B cell (primary cell): ENCODE measurements at regions not wholly inside any gene's neighbourhood (a gene's known extent, or its start where the extent isn't known, plus 50 kb on each side); places are given as distances from the start of the nearest gene placed in this dataset.

Source experiments
- ATAC-seq: fragments of 200-7000 bp; cut with Tn5 transposase; one replicate; pipeline ENCODE4 v1.10.0; 2021; ENCODE audit warnings: low read depth, mild to moderate bottlenecking, moderate number of reproducible peaks, moderate library complexity
- CTCF ChIA-PET: fragments of 350-600 bp; sonication (Branson Sonifier 250); formaldehyde crosslinking; loops from one replicate; lab custom pipeline; 2021; ENCODE audit warnings: antibody characterized with exemption, inconsistent platforms; lab: Charles Lee
- POLR2A ChIA-PET: fragments of 350-600 bp; sonication (Branson Sonifier 250); formaldehyde crosslinking; loops from one replicate; lab custom pipeline; 2021; ENCODE audit warnings: antibody characterized with exemption; lab: Charles Lee
- DNase-seq: peaks from one replicate; pipeline ENCODE4 v3.0.0; 2013
- H2AFZ ChIP-seq: 2 replicates; pipeline ENCODE4 v1.6.1; 2012; ENCODE audit warnings: mild to moderate bottlenecking, low read depth, low read length; ENCODE audit not compliant: insufficient read depth, poor library complexity, severe bottlenecking
- H3K27ac ChIP-seq, 2 donors: 1 replicate in 1 of 2; 2 replicates in 1 of 2; pipeline ENCODE4 v1.5.1; 2012 to 2013; ENCODE audit warnings: low read length in 2 of 2, mild to moderate bottlenecking in 2 of 2, moderate library complexity in 1 of 2
- H3K27me3 ChIP-seq, 4 experiments: fragments of 200-600 bp in 1 of 4; sonication (generic) in 1 of 4; replicated peaks in 1 of 4; 1 replicate in 2 of 4; 2 replicates in 2 of 4; pipeline versions ENCODE4 v1.6.1 to v1.7.0; 2013 to 2016; ENCODE audit warnings: low read length in 3 of 4, mild to moderate bottlenecking in 2 of 4, mixed read lengths in 1 of 4, moderate library complexity in 1 of 4; ENCODE audit not compliant: insufficient read depth in 4 of 4, control insufficient read depth in 3 of 4; ENCODE audit errors: control extremely low read depth in 1 of 4
- H3K36me3 ChIP-seq, 2 experiments: replicated peaks in 1 of 2; 1 replicate in 1 of 2; 2 replicates in 1 of 2; pipeline versions ENCODE4 v1.6.1 to v1.7.1; 2013; ENCODE audit warnings: low read length in 1 of 2; ENCODE audit not compliant: insufficient read depth in 2 of 2, control insufficient read depth in 1 of 2; ENCODE audit errors: control extremely low read depth in 1 of 2, extremely low read depth in 1 of 2
- H3K4me1 ChIP-seq, 2 donors: fragments of 200-600 bp in 1 of 2; sonication (generic) in 1 of 2; 1 replicate in 1 of 2; 2 replicates in 1 of 2; pipeline versions ENCODE4 v1.5.1 to v1.6.1; 2013 to 2017; ENCODE audit warnings: low read length in 2 of 2; ENCODE audit not compliant: control insufficient read depth in 2 of 2, insufficient read depth in 2 of 2
- H3K4me2 ChIP-seq: replicated peaks from 2 replicates; pipeline ENCODE3; 2012; ENCODE audit warnings: mild to moderate bottlenecking, low read depth, low read length; ENCODE audit not compliant: poor library complexity, severe bottlenecking
- H3K4me3 ChIP-seq, 5 experiments: fragments of 200-600 bp in 1 of 5; sonication (generic) in 1 of 5; 1 replicate in 3 of 5; 2 replicates in 2 of 5; pipeline versions ENCODE4 v1.5.1 to v1.7.0; 2011 to 2016; ENCODE audit warnings: low read length in 4 of 5, mild to moderate bottlenecking in 4 of 5, low read depth in 2 of 5, control low read depth in 1 of 5, moderate library complexity in 1 of 5; ENCODE audit not compliant: insufficient read depth in 1 of 5; ENCODE audit errors: control extremely low read depth in 1 of 5, extremely low read depth in 1 of 5
- H3K79me2 ChIP-seq: fragments of 200-600 bp; sonication (generic); one replicate; pipeline ENCODE4 v1.6.0; 2016; ENCODE audit warnings: low read length; ENCODE audit not compliant: control insufficient read depth, insufficient read depth
- H3K9ac ChIP-seq: fragments of 200-600 bp; sonication (generic); 2 replicates; pipeline ENCODE4 v1.6.1; 2017; ENCODE audit warnings: mild to moderate bottlenecking, low read length, moderate library complexity
- H3K9me3 ChIP-seq, 3 donors: one replicate each; pipeline versions ENCODE4 v1.6.1 to v1.7.1; 2013; ENCODE audit warnings: low read length in 2 of 3; ENCODE audit not compliant: control insufficient read depth in 2 of 3, insufficient read depth in 1 of 3; ENCODE audit errors: control extremely low read depth in 1 of 3
- H4K20me1 ChIP-seq: 2 replicates; pipeline ENCODE4 v1.6.0; 2012; ENCODE audit warnings: mild to moderate bottlenecking, low read length; ENCODE audit not compliant: insufficient read depth, control insufficient read depth, poor library complexity, severe bottlenecking
- H3K27ac Mint-ChIP-seq: one replicate; pipeline ENCODE4 v1.8.0; 2021; ENCODE audit warnings: mixed read lengths
- H3K27me3 Mint-ChIP-seq: one replicate; pipeline ENCODE4 v1.8.0; 2021; ENCODE audit warnings: mixed read lengths
- H3K4me1 Mint-ChIP-seq: one replicate; pipeline ENCODE4 v1.8.0; 2021; ENCODE audit warnings: mixed read lengths
- H3K4me3 Mint-ChIP-seq: one replicate; pipeline ENCODE4 v1.8.0; 2021; ENCODE audit warnings: mixed read lengths
- H3K9me3 Mint-ChIP-seq: one replicate; pipeline ENCODE4 v1.8.0; 2022; ENCODE audit warnings: mixed read lengths; ENCODE audit not compliant: insufficient read depth
- CTCF ChIP-seq: fragments of 200-600 bp; IDR thresholded peaks from one replicate; pipeline ENCODE4 v1.8.0; 2022; ENCODE audit warnings: antibody characterized with exemption, mild to moderate bottlenecking
- EZH2 ChIP-seq: IDR thresholded peaks from 2 replicates; pipeline ENCODE4 v1.6.1; 2012; ENCODE audit warnings: borderline replicate concordance, low read depth, mild to moderate bottlenecking, moderate library complexity, low read length; ENCODE audit not compliant: insufficient read depth, poor library complexity, severe bottlenecking
- WGBS: methylation state at CpG from one replicate; pipeline ENCODE4 v1.1.5; 2013; ENCODE audit warnings: missing lambda C conversion rate; ENCODE audit not compliant: insufficient coverage; 5-methylcytosine and 5-hydroxymethylcytosine counted together
- intact Hi-C: fragments of 100-400 bp; cut with micrococcal nuclease; formaldehyde crosslinking; loops from one replicate; pipeline ENCODE4 v1.10.0; 2022

GRCh38 chr14:83826838-83827237 lies 1703.1 kb upstream of the FLRT2 start:
- no peaks in the 10 kb centered on the region for H3K79me2 ChIP-seq
- ATAC-seq (no peak), DNase-seq (no peak)
- H3K9me3 Mint-ChIP-seq = peaks cover 8% of the 10 kb centered on the region
- peaks cover 0 to 1% (median 0%) of the 10 kb centered on the region in 3 donors for H3K9me3 ChIP-seq
- H3K36me3 ChIP-seq = no peaks in the 10 kb centered on the region
- intact Hi-C loops = no loop called here
- CTCF ChIA-PET = no interaction called here
- no peak overlapping the region for H3K27ac Mint-ChIP-seq
- no peak overlapping the region for H3K9ac ChIP-seq
- no peaks in the 10 kb centered on the region for H3K27me3 Mint-ChIP-seq
- H2AFZ ChIP-seq = no peak overlapping the region
- no peak overlapping the region for H3K4me3 ChIP-seq
- H3K4me3 Mint-ChIP-seq = no peak overlapping the region
- H4K20me1 ChIP-seq = no peaks in the 10 kb centered on the region
- no peak for TF ChIP-seq CTCF
- TF ChIP-seq EZH2 = no peak
- no peak overlapping the region for H3K27ac ChIP-seq
- H3K4me1 ChIP-seq = no peaks in the 10 kb centered on the region
- POLR2A ChIA-PET = no interaction called here
- H3K27me3 ChIP-seq = no peaks in the 10 kb centered on the region
- H3K4me2 ChIP-seq = no peak overlapping the region
- H3K4me1 Mint-ChIP-seq = no peaks in the 10 kb centered on the region
- 93% methylated on average over 6 of the region's 6 CpGs for WGBS

- ATAC-seq (no peak), DNase-seq (no peak)
- Mint-ChIP-seq H3K9me3 (peaks cover 11% of the 10 kb centered on the region), H3K27ac (no peak overlapping the region), H3K27me3 (no peaks in the 10 kb centered on the region), H3K4me3 (no peak overlapping the region), H3K4me1 (no peaks in the 10 kb centered on the region)
- H3K4me3 ChIP-seq = no peak overlapping the region
- no peaks in the 10 kb centered on the region for H3K27me3 ChIP-seq
- POLR2A ChIA-PET = no interaction called here
- H4K20me1 ChIP-seq = no peaks in the 10 kb centered on the region
- 57% methylated on average over 1 of the region's 3 CpGs for WGBS
- H3K4me1 ChIP-seq = no peaks in the 10 kb centered on the region
- no peak for TF ChIP-seq EZH2
- TF ChIP-seq CTCF = no peak
- CTCF ChIA-PET = no interaction called here
- no peak overlapping the region for H3K4me2 ChIP-seq
- no peaks in the 10 kb centered on the region for H3K79me2 ChIP-seq
- no peak overlapping the region for H3K9ac ChIP-seq
- H3K27ac ChIP-seq = no peak overlapping the region
- peaks cover 0 to 1% (median 0%) of the 10 kb centered on the region in 3 donors for H3K9me3 ChIP-seq
- intact Hi-C loops = no loop called here
- no peaks in the 10 kb centered on the region for H3K36me3 ChIP-seq
- no peak overlapping the region for H2AFZ ChIP-seq
Observed at GRCh38 chr14:83827383-83827782, 1702.6 kb upstream of the FLRT2 start.
